GDM1 (cell line): ENCODE measurements at regions not wholly inside any gene's neighbourhood (a gene's known extent, or its start where the extent isn't known, plus 50 kb on each side); places are given as distances from the start of the nearest gene placed in this dataset.
"Not testable (repeated sequence)": the region's sequence is repeated elsewhere in the genome, so short reads cannot be mapped to it uniquely, and the experiment has no call there.

Experiments used
- DNase-seq: peaks from one replicate; lab custom pipeline; 2025; lab: John Stamatoyannopoulos, UW

DNA sequence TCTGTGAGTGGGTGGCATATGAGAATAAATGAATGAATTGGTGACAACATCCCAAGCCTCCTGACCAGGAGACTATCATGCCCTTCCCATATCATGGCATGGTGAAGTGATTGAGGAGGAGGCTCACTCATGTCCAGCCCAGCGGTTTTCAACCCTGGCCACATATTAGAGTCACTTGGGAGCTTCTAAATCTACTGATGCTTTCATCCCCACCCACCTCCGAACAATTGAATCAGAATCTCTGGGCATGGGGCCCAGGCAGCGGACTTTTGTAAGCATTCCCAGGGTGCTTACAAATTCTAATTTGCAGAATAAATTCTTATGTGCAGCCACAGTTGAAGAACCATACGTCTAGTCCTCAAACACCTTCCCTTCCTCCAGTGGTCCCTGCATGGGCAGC, 81.7 kb upstream of the SEC11C start:
- DNase-seq: no peak

DNA sequence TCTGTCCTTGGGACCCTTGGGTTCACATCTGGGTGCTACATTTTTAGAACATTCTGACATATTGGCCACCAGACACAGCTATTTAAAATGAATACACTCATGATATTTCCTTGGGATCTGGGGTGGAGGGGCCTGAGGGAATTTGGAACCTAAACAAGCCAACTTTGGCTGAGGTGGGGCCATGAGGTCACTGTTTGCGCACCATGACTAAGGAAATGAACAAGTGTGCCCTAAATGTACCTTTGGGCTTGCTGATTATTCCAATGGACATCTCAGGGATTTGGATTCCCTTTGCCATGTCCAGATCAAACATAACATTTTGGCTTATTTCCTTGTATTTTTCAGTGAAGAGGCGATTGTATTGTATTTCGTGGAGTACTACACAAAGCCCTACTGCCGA, 80.5 kb upstream of the SEC11C start:
- no peak for DNase-seq

DNA sequence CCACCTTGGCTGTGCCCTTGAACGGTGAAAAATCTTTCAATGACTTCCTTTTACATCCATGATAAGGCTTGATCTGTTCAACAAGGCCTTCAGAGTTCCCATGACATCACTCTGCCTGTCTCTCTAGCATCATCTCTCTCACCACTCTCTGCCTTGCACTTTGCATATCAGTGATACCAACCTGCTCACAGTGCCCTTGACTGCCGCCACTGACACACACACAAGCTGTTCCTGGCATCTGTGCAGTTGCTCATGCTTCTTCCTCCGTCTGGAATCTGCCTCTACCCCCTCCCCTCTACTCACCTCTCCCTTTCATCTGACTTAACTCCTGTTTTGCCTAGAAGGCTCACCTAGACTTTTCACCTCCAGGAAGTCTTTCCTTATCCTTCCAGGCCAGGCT, 79.1 kb upstream of the SEC11C start:
- DNase-seq: no peak

DNA sequence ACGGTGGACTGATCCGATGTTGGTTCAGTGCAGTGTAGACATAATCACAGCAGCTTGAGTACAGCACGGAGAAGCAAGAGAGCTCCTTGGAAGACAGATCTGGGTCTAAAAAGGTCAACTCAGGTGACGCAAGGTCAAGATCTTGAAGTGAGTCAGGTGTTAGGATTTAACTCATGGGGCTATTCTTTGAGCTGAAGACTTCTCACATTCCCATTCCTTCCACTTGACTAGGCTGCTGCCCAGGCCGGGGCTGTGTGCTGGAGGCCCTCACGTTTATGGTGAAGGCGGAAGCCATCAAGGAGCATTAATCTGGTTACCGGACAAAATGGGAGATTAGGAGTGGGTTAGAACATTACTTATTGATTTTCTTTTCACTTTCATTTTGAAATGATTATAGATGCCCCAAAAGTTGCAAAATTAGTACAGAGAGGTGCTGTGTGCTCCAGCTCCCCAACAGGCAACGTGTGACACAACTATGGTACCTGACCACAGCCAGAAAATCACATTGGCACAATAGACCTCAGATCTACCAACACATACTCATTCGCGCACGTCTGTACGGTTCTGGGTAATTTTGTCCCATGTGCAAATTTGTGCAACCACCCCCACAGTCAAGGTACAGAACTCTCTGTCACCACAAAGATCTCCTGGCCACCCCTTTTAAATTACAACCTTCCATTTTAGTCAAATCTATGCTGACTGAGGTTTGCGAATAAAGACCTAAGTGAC, 77.6 kb upstream of the SEC11C start:
- DNase-seq: no peak

DNA sequence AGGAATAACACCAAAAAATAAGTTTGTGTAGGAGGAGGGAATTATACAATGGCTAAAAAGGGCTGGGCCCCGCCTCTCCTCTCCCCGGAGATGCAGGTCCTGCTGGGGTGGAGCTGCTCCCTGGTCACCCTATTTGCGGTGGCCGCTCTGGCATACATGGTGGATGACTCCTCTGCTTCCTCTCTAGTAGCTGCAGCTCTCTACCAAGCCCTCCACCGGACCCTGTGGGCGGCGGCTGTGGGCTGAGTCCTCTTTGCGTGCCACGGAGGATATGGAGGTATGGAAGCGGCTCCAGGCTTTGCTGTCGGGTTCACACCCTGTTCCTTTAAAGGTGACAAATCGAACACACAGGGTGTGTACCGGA, 77.1 kb upstream of the SEC11C start:
- no peak for DNase-seq

DNA sequence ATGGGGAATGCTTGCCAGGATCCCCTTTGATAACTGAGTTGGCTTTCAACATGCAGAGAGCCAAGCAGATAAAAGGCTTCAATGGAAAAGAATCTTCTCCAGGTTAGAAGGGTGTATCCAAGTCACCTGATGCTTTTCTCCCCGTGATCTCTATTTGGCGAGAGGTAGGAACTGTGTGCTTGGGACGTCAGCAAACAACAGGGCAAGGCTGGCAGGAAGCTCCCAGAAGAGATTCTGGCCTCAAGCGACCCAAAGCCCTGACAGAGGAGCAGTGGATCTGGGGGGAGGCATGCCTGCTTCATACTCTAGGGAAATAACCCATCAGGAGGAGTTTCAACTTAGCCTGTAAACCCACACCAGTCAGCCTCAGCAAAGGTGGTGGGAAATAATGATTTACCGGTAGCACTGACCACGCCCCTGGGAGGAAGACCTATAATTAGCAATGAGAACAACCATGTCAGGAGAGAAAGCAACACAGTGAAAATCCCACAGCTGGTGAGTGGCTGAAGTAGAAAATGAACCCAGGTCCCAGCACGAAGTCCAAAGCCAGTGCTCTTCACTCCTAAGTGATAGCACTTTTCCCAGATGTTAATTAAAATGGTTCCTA, 76.3 kb upstream of the SEC11C start:
- DNase-seq: no peak

DNA sequence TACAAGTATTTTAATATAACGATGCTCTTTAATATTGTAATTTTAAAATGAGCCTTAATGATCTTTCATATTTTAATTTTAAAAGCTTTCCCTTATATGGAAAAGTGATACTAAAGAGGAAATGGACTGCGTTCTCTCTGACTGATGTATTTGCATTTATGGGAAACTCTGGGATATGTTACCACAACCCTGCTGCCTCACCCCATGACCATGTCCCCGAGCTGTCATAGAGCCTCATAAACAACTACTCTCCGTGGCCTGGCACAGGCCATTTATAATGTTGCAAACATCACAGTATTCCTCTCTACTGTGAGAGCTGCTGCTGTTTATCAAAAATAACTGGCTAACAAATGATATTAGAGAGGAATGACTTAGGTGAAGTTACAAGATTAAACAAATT, 75.8 kb upstream of the SEC11C start:
- no peak for DNase-seq

DNA sequence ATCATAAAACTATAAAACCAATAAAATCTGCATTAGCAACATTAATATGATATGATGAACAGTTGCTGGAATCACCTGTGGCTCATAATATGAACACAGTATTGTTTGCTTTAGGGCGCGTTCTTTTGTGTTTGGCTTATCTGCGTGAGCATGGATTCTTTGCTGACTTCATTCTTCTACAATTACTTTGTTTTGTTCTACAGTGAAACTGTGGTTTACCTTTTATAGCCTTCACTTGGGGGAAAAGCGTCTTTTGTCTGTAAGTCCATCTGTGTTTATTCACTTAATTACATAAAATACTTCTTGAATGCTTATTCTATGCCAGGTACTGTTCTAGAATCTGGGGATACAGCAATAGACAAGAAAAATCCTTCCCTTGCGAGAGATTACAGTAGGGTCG, 74.0 kb upstream of the SEC11C start:
- no peak for DNase-seq

DNA sequence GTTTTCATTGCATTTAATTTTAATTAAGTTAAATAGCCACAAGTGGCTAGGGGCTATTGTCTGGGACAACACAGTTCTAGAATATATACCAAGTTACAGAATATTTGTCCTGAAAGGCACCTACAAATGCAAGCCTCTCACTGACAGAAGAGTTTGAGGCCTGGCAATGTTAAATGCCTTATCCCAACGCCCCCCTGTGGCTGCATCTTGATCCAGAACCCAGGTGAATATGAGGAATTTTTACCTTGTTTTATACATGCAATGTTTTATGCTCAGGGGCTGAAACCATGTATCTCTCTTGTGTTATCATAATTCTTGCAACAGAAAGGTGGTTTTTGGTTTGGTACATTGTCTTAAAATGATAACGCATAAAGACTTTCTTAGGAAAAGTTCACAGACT, 71.8 kb upstream of the SEC11C start:
- no peak for DNase-seq

DNA sequence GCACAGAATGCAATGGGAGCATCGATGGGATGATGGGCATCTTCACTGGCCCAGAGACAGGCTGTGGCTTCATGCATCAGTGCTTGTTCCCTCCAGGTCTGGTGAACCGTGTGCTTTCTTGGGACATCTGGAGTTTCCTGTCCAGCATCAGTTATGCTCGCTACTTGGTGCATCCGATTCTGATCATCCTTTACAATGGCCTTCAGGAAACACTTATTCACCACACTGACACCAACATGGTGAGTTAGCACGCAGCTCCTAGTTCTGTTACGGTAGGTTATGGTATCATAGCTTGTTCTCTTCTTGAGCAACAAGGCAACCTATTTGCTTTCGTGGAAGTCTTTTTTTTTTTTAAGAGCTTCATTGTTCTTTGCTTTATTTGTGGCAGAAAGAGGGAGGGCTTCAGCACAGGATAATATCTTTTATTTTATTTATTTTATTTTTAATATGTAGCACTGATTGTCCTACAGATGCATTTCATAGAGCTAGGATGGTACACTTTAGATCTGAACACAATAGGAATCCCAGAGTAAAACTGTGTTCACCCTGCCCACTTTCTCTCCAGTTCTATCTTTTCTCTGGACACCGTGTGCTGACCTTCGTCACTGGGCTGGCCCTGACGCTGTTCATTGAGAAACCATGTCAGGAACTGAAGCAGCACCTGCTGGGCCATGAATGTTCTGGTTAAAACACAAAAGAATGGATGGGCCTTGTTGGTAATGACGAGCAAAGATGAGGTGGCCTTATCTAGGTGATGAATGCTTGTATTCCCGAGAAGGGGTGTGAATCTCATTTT, 71.2 kb upstream of the SEC11C start:
- no peak for DNase-seq

DNA sequence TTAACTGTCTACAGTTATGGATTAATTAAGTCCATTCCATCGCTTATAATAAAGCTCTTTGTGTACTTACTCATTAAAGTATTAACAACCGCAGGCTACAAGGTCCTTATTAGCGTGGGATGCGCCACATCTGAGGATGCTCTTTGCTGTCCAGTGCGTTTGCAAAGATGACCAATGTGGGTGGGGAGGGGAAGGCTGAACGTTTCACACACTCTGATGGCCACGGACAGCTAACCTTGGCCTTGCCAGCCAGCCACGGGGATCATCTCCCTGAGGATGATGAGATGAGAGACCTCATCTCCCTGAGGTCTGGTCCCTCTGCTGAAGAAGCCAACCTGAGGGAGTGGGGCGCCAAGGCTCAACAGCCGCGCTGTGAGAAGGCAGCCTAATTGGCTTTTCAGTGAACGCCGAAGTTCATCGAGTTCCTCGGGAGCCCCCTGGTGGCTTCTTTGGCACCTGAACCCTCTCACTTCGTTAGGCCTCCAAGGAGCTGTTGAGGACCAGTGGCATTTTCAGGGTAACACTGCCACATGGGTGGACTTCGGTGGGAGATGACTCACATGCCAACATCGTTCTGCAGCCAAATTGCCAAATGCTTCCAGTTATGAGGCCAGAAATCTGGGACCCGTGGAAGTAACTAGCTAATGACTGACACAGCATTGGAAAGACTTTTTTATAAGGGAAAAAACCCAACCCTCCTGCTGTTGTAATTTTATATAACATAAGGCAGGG, 69.3 kb upstream of the SEC11C start:
- DNase-seq: peak; percentile 59

DNA sequence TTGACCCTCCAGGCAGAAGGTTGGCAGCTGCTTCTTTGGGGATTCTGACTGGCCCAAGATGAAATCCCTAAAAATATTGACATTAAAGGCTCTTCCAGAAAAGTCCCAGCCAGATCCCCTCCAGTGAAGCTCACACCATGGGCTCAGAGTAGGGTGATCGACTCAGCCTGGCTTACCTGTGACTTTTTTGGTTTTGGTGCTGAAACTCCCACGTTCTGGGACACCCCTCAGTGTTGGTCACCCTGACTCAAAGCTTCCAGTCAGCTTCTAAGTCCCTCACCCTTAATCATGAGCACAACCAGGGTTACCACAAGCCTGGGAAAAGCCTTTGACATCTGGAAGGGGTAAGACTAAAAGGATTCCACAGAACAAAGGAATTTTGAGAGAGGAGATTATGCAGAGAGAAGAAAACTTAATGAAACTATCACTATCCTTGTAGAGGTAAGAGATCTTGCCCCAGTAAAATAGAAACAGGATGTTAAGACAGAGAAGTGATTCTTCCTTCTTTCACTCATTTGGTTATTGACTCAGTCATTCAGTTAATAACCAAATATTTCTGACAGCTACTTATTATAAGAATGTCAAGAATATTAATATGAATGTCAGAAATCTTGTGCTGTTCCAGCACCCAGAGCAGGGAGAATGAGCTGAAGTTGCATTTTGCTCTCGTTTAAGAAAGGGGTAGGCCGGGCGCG, 66.8 kb upstream of the SEC11C start:
- DNase-seq: no peak

DNA sequence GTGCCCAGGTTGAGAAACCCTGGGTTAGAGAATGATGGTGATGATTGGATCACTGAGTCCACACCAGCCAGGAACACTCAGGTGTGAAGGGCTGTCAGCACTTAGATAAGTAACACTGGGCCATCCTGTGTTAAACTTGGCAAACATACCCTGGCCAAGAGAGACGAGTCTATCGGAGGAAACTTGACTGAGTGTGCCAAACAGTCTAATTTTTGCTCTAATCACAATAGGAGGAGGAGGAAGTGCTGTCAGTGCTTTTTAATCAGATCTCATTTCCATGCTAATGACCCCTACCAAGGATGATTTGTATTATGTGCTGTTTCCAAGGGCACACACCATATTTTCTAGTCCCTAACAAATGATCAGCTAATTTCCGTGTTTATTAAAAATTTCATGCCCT, 63.8 kb upstream of the SEC11C start:
- no peak for DNase-seq

DNA sequence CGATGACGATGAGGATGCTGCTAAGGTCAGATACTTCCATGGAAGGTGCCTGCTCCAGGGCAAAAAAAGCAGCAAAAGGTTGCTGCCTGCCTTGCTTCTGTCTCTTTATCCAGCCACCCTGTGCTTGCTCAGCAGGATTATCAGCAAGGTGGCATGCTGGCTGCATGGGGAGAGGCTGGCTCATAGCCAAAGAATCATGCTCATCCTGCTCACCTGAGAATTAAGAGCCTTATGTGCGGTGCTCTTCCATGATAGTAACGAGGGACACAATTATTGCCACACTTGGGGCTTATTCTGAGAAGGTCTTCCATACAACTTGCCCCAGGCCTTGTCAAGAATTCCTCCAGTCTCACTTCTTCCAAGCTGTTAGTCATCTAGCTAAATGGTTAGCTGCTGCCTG, 60.4 kb upstream of the SEC11C start:
- DNase-seq: no peak

DNA sequence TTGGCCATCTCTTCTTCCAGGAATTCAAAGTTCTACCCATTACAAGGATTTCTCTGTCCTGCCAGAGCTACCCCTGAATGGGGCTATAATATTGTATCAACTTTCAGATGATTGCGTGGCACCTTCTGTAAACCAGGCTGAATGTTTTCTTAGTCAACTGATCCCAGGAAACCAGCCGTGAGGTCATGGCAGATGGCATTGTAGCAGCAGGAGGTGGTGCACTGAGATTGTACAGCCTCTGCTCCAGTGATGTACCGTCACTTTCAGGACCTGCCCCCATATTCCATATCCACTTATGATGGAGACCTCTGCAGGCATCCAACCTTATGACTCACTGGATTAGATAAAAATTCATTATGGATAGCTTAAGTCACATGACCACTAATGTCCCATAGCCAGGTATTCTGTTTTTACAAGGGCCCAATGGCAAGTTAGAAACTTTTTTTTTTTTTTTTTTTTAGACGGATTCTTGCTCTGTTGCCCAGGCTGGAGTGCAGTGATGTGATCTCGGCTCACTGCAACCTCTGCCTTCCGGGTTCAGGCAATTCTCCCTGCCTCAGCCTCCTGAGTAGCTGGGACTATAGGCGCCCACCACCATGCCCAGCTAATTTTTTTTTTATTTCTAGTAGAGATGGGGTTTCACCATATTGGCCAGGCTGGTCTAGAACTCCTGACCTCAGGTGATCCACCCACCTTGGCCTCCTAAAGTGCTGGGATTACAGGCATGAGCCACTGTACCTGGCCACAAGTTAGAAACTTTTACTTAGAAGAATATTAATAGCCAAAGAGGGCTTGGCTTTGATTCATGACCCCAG, 59.8 kb upstream of the SEC11C start:
- DNase-seq: not testable (repeated sequence)

DNA sequence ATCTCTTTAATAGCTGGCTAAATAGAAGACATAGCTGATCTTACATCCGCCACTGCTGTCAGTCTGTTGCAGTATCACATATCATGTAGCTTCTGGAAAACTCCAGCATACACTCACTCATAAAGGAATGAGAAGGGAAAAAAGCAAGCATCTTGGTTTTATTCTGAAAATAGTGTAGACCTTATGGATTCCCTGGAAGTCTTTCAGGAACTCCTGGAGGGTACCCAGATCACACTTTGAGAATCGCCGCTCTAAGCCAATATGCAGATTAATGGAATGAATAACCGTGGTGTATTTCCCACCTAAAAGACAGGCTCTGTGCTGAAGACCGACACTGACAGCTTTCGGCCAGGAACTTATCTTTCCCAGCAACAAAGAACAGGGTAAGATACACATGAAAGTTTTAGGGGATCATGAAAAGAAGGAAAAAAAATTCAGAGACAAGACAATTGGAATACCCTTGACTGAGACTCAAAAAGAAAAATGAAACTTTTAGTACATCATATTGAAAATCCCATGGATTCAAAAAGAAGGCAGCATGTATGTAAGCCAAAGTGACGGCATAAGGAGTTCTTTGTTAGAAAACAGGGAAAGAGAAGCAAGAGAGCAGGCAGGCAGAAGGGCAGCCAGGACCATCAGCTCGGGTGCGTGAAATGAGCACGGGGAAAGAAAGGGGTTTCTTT, 56.4 kb upstream of the SEC11C start:
- no peak for DNase-seq

DNA sequence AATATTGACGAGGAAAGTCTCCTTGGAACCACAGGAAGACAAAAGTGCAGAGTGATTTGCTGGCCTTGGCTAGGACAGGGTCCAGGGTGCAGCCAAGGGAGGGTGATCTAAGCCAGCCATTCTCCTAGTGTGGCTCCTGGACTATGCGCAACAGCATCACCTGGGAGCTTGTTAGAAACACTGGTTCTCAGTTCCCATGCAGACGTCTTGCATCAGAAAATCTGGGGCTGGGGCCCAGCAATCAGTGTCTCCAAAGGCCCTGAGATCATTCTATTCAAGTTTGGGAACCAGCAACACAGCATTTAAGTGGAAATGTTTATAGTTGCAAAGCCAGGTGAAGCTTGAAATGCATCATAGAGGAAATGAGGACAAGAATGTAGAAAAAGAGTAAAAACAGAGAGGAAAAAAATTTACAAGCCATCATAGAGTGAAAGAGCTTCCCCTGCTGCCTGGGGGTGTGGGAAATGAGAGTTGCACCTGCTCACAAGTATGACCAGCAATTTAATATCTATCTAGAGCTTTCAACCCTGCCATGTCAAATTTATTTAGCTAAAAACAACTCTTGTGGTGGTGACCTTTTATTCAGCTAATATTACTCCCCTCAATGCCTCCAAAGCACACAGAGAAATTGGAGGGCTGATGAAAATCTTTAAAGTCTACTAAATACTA, 54.4 kb upstream of the SEC11C start:
- no peak for DNase-seq

DNA sequence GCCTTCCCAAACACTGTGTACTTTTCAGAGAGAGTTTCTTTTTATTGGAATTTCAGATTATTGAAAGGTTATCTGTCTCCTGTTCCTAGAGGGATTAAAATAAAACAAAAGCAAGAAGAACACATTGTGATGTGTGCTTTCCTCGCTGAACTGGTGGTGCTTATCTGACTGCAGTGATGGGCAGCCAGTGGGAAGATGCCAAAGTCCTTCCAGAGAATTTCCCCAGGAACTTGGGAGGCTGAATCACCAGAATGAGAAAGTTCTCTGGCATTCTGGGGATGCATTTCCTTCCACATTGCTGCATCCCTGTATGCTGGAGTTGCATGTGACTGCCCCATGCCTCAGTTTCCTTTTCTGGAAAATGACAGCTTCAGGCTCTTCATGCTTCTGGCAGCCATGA, 53.9 kb upstream of the SEC11C start:
- DNase-seq: no peak

DNA sequence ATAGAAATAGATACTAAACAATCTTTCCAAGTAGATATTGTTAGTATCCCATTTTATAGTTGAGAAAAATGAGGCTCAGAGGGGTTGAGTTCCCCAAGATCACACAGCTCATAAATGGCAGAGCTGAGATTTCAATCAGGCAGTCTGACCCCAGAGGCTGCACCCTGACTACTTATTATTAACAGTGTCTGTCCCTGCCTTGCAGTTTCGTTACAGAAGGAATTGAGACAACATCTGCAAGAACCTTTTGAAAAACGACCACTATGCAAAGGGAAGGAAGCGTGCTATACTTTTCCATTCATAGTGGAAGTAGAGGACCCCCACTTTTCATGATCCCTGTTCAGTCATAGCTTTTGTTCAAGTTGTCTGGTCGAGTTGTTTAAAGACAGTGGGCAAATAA, 53.2 kb upstream of the SEC11C start:
- no peak for DNase-seq

DNA sequence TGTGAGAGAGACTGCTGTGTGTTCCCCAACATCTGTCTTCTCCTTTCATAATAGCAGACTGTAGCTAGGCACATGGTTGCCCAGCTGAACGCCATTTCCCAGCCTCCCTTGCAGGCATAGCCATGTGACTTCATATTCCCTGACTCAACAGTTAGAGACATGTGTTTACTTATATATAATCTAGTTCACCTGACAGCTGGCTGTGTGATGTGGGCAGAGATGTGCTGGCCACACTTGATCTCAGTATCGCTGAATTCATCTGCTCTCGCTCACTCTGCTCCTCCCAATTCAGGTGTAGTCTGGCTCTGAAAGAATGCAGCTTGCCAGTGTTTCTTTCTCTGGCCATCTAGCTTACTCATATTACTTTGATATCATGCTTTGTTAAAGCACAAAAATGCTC, 52.3 kb upstream of the SEC11C start:
- DNase-seq: no peak
